MM.1S (cell line): ENCODE measurements at regions not wholly inside any gene's neighbourhood (a gene's known extent, or its start where the extent isn't known, plus 50 kb on each side); places are given as distances from the start of the nearest gene placed in this dataset.
"Not testable (repeated sequence)": the region's sequence is repeated elsewhere in the genome, so short reads cannot be mapped to it uniquely, and the experiment has no call there.

Experiments
- DNase-seq: peaks from one replicate; pipeline ENCODE4 v3.0.0-alpha.2; 2015
- H2AFZ ChIP-seq: fragments of 300-600 bp; sonication (generic); 2 replicates; pipeline ENCODE4 v1.6.0; 2016; ENCODE audit warnings: antibody characterized with exemption, low read length
- H3F3A ChIP-seq: fragments of 300-600 bp; sonication (generic); 2 replicates; pipeline ENCODE4 v1.6.1; 2016; ENCODE audit warnings: mild to moderate bottlenecking, antibody characterized with exemption, low read length, moderate library complexity, mixed read lengths; ENCODE audit not compliant: insufficient read depth
- H3K27ac ChIP-seq: fragments of 300-600 bp; sonication (generic); 2 replicates; pipeline ENCODE4 v1.5.1; 2016; ENCODE audit warnings: mild to moderate bottlenecking, low read length
- H3K27me3 ChIP-seq: fragments of 300-600 bp; sonication (generic); replicated peaks from 2 replicates; pipeline ENCODE4 v1.6.0; 2016; ENCODE audit warnings: low read length; ENCODE audit not compliant: insufficient read depth
- H3K36me3 ChIP-seq: fragments of 300-600 bp; sonication (generic); replicated peaks from 2 replicates; pipeline ENCODE4 v1.6.1; 2016; ENCODE audit warnings: mild to moderate bottlenecking, low read length, mixed read lengths; ENCODE audit not compliant: insufficient read depth
- H3K4me1 ChIP-seq: fragments of 300-600 bp; sonication (generic); 2 replicates; pipeline ENCODE4 v1.6.1; 2016; ENCODE audit warnings: low read length, mixed read lengths
- H3K4me2 ChIP-seq: fragments of 300-600 bp; sonication (generic); 2 replicates; pipeline ENCODE4 v1.6.0; 2016; ENCODE audit warnings: low read depth, low read length
- H3K4me3 ChIP-seq: fragments of 300-600 bp; sonication (generic); 2 replicates; pipeline ENCODE4 v1.5.1; 2016; ENCODE audit warnings: low read length, mixed read lengths
- H3K79me2 ChIP-seq: fragments of 300-600 bp; sonication (generic); 2 replicates; pipeline ENCODE4 v1.6.1; 2016; ENCODE audit warnings: mixed run types, low read length, mixed read lengths
- H3K9ac ChIP-seq: fragments of 300-600 bp; sonication (generic); 2 replicates; pipeline ENCODE4 v1.6.1; 2016; ENCODE audit warnings: low read length, mixed read lengths
- H3K9me2 ChIP-seq: fragments of 300-600 bp; sonication (generic); replicated peaks from 2 replicates; pipeline ENCODE4 v1.6.1; 2016; ENCODE audit warnings: mild to moderate bottlenecking, low read length, mixed read lengths; ENCODE audit not compliant: insufficient read depth
- H3K9me3 ChIP-seq: fragments of 300-600 bp; sonication (generic); replicated peaks from 2 replicates; pipeline ENCODE4 v1.6.1; 2016; ENCODE audit warnings: mild to moderate bottlenecking, low read length, mixed read lengths; ENCODE audit not compliant: insufficient read depth
- H4K20me1 ChIP-seq: fragments of 300-600 bp; sonication (generic); 2 replicates; pipeline ENCODE4 v1.6.1; 2016; ENCODE audit warnings: mild to moderate bottlenecking, low read length, moderate library complexity, mixed read lengths; ENCODE audit not compliant: insufficient read depth
- EZH2 ChIP-seq: fragments of 300-600 bp; sonication (generic); optimal IDR thresholded peaks from 2 replicates; pipeline ENCODE3; 2017; ENCODE audit warnings: low read depth, mild to moderate bottlenecking, antibody characterized with exemption, low read length, mixed read lengths
- EZH2phosphoT487 ChIP-seq: fragments of 300-600 bp; sonication (generic); IDR thresholded peaks from 2 replicates; pipeline ENCODE4 v1.6.1; 2018; ENCODE audit warnings: antibody characterized with exemption, low read length
- TF ChIP-seq, protein P1 (sequence below): fragments of 300-600 bp; sonication (generic); IDR thresholded peaks from 2 replicates; pipeline ENCODE4 v1.5.1; 2016; ENCODE audit warnings: antibody characterized with exemption, low read length, mixed read lengths

GRCh38 chr15:20386198-20386597 lies 155.4 kb downstream of the GOLGA6L6 start:
- H3K4me1 ChIP-seq = no peaks in the 10 kb centered on the region
- no peak overlapping the region for H3K4me2 ChIP-seq
- H3K27me3 ChIP-seq = no peaks in the 10 kb centered on the region
- H3K27ac ChIP-seq = no peak overlapping the region
- TF ChIP-seq EZH2phosphoT487 (no peak), EZH2 (no peak)
- TF ChIP-seq, protein P1, sequence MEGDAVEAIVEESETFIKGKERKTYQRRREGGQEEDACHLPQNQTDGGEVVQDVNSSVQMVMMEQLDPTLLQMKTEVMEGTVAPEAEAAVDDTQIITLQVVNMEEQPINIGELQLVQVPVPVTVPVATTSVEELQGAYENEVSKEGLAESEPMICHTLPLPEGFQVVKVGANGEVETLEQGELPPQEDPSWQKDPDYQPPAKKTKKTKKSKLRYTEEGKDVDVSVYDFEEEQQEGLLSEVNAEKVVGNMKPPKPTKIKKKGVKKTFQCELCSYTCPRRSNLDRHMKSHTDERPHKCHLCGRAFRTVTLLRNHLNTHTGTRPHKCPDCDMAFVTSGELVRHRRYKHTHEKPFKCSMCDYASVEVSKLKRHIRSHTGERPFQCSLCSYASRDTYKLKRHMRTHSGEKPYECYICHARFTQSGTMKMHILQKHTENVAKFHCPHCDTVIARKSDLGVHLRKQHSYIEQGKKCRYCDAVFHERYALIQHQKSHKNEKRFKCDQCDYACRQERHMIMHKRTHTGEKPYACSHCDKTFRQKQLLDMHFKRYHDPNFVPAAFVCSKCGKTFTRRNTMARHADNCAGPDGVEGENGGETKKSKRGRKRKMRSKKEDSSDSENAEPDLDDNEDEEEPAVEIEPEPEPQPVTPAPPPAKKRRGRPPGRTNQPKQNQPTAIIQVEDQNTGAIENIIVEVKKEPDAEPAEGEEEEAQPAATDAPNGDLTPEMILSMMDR = no peak
- H3K9me3 ChIP-seq = no peaks in the 10 kb centered on the region
- no peak overlapping the region for H3K4me3 ChIP-seq
- no peaks in the 10 kb centered on the region for H3K79me2 ChIP-seq
- no peaks in the 10 kb centered on the region for H3F3A ChIP-seq
- no peak for DNase-seq
- H2AFZ ChIP-seq = no peak overlapping the region
- no peak overlapping the region for H3K9ac ChIP-seq
- no peaks in the 10 kb centered on the region for H3K36me3 ChIP-seq
- no peaks in the 10 kb centered on the region for H3K9me2 ChIP-seq
- no peaks in the 10 kb centered on the region for H4K20me1 ChIP-seq

DNA sequence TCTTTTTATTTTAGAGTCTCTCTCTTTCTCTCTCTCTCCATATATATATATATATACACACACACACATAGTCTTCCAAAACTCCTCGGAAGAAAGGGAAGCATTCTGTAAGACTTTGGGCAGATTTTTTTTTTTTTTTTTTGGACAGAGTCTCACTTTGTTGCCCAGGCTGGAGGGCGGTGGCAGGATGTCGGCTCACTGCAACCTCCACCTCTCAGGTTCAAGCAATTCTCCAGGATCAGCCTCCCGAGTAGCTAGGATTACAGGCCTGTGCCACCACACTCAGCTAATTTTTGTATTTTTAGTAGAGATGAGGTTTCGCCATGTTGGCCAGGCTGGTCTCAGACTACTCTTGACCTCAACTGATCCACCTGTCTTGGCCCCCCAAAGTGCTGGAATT lies 161.4 kb downstream of the GOLGA6L6 start:
- H2AFZ ChIP-seq, H3K9me3 ChIP-seq, H3K4me2 ChIP-seq, H3K9ac ChIP-seq, H3F3A ChIP-seq, H4K20me1 ChIP-seq, H3K4me1 ChIP-seq, H3K27me3 ChIP-seq, H3K4me3 ChIP-seq, DNase-seq, H3K27ac ChIP-seq, H3K9me2 ChIP-seq, H3K79me2 ChIP-seq, H3K36me3 ChIP-seq: not testable (repeated sequence)

DNA sequence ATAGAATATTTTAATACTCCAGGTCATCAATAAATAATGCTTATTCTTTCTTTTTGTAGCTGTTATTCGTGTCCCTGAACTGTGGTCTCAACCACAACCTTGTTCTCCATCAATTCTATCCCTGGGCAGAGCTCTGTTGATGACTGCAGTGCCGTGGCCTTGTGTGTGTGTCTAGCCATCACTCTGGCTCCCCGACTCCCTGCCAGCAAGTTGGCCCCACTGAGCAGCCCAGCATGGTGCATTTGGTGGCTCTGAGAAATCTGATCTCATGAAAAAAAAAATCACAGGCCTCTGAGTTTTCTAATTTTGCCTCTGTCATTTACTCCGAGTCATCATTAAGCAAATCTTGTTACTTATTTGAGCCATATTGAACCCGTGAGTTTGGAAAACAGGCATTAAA lies 164.7 kb downstream of the GOLGA6L6 start:
- H3K36me3 ChIP-seq = no peaks in the 10 kb centered on the region

DNA sequence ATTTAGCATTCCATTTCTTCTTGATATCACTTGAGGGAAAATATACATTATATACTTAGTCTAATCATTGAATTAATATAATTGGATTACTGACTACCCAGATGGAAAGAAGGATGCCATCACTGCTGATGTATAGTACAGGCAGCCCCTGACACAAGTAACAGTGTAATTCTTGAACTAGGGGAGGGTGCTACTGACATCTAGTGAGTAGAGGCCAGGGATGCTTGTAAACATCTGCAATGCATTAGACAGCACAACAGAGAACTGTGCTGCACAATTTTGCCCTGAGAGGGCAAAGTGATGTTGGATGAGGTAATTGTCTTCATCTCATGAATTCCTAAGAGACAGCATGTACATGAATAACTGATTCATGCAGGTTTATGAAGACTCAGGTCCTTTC lies 169.2 kb downstream of the GOLGA6L6 start:
- H3K4me2 ChIP-seq, H3F3A ChIP-seq, H3K9me2 ChIP-seq, H3K27ac ChIP-seq, H3K9me3 ChIP-seq, DNase-seq, H3K9ac ChIP-seq, H3K27me3 ChIP-seq, H2AFZ ChIP-seq, H3K4me3 ChIP-seq, H3K79me2 ChIP-seq, H3K36me3 ChIP-seq, H4K20me1 ChIP-seq, H3K4me1 ChIP-seq: not testable (repeated sequence)

More for the DNA sequence above, 164.7 kb downstream of the GOLGA6L6 start:
- H3K9me2 ChIP-seq = no peaks in the 10 kb centered on the region
- no peak overlapping the region for H3K9ac ChIP-seq
- H3K4me3 ChIP-seq = no peak overlapping the region
- no peak overlapping the region for H3K27ac ChIP-seq
- no peaks in the 10 kb centered on the region for H4K20me1 ChIP-seq
- no peaks in the 10 kb centered on the region for H3K27me3 ChIP-seq
- no peaks in the 10 kb centered on the region for H3K9me3 ChIP-seq
- H3K79me2 ChIP-seq = no peaks in the 10 kb centered on the region
- no peak for DNase-seq
- no peak overlapping the region for H2AFZ ChIP-seq
- TF ChIP-seq, protein P1 = no peak
- TF ChIP-seq EZH2 = no peak
- H3K4me1 ChIP-seq = no peaks in the 10 kb centered on the region
- no peak overlapping the region for H3K4me2 ChIP-seq
- no peaks in the 10 kb centered on the region for H3F3A ChIP-seq
